Caco-2 (cell line): ENCODE measurements at regions not wholly inside any gene's neighbourhood (a gene's known extent, or its start where the extent isn't known, plus 50 kb on each side); places are given as distances from the start of the nearest gene placed in this dataset.
"Not testable (repeated sequence)": the region's sequence is repeated elsewhere in the genome, so short reads cannot be mapped to it uniquely, and the experiment has no call there.

Experiments
- BruUV-seq: library from RNA; stranded (reverse); fragments of 400-500 nt; replicated peaks from 2 replicates; lab custom pipeline; 2021; lab: Mats Ljungman, UMichigan
- CTCF ChIA-PET: fragments of 300-600 bp; sonication (Branson Sonifier 250); formaldehyde crosslinking; loops from one replicate; lab custom pipeline; 2022; ENCODE audit warnings: antibody characterized with exemption; lab: Charles Lee
- POLR2A ChIA-PET: fragments of 300-600 bp; sonication (Branson Sonifier 250); formaldehyde crosslinking; loops from one replicate; lab custom pipeline; 2022; ENCODE audit warnings: antibody characterized with exemption; lab: Charles Lee
- DNase-seq, 2 experiments: peaks; one replicate each; pipeline versions ENCODE4 v3.0.0 to v3.0.0-alpha.2; 2020 to 2022
- H3K27me3 ChIP-seq: replicated peaks from 2 replicates; pipeline ENCODE4 v1.6.0; 2011; ENCODE audit warnings: low read length; ENCODE audit not compliant: control insufficient read depth, insufficient read depth
- H3K36me3 ChIP-seq: 2 replicates; pipeline ENCODE4 v1.5.1; 2011; ENCODE audit warnings: low read length; ENCODE audit not compliant: control insufficient read depth, insufficient read depth
- H3K4me1 ChIP-seq: fragments of 250-450 bp; sonication (Bioruptor Pico); 2 replicates; pipeline ENCODE4 v1.5.1; 2020; ENCODE audit warnings: mild to moderate bottlenecking
- H3K4me3 ChIP-seq: 2 replicates; pipeline ENCODE4 v1.5.1; 2011; ENCODE audit warnings: low read depth, mild to moderate bottlenecking, control low read depth, low read length
- H3K9me3 ChIP-seq: fragments of 250-450 bp; sonication (Bioruptor Pico); 2 replicates; pipeline ENCODE4 v1.5.1; 2020; ENCODE audit warnings: mild to moderate bottlenecking, moderate library complexity
- H3K27ac Mint-ChIP-seq: one replicate; pipeline ENCODE4 v1.8.0; 2022; ENCODE audit warnings: mixed read lengths; ENCODE audit not compliant: unreplicated experiment
- H3K27me3 Mint-ChIP-seq: one replicate; pipeline ENCODE4 v1.8.0; 2022; ENCODE audit warnings: mixed read lengths; ENCODE audit not compliant: insufficient read depth, unreplicated experiment
- H3K36me3 Mint-ChIP-seq: one replicate; pipeline ENCODE4 v1.8.0; 2022; ENCODE audit warnings: mild to moderate bottlenecking, mixed read lengths; ENCODE audit not compliant: insufficient read depth, unreplicated experiment
- H3K4me1 Mint-ChIP-seq: one replicate; pipeline ENCODE4 v1.8.0; 2022; ENCODE audit warnings: low read depth, mixed read lengths; ENCODE audit not compliant: unreplicated experiment
- H3K4me3 Mint-ChIP-seq: one replicate; pipeline ENCODE4 v1.8.0; 2022; ENCODE audit warnings: mild to moderate bottlenecking, moderate library complexity, mixed read lengths; ENCODE audit not compliant: unreplicated experiment
- H3K9me3 Mint-ChIP-seq: one replicate; pipeline ENCODE4 v1.8.0; 2022; ENCODE audit warnings: mixed read lengths; ENCODE audit not compliant: unreplicated experiment
- intact Hi-C: fragments of 100-400 bp; cut with micrococcal nuclease; formaldehyde crosslinking; loops from one replicate; pipeline ENCODE4 v1.10.0; 2022; ENCODE audit not compliant: unreplicated experiment
- TF ChIP-seq, protein P1 (sequence below), 2 experiments: fragments of 200-600 bp in 1 of 2; IDR thresholded peaks; 1 replicate in 1 of 2; 2 replicates in 1 of 2; pipeline versions ENCODE4 v1.5.1 to v1.8.0; 2011 to 2022; ENCODE audit warnings: antibody characterized with exemption in 1 of 2, control low read depth in 1 of 2, inconsistent platforms in 1 of 2, low read depth in 1 of 2, low read length in 1 of 2, mild to moderate bottlenecking in 1 of 2, moderate library complexity in 1 of 2; ENCODE audit not compliant: insufficient read depth in 1 of 2, severe bottlenecking in 1 of 2, unreplicated experiment in 1 of 2

DNA sequence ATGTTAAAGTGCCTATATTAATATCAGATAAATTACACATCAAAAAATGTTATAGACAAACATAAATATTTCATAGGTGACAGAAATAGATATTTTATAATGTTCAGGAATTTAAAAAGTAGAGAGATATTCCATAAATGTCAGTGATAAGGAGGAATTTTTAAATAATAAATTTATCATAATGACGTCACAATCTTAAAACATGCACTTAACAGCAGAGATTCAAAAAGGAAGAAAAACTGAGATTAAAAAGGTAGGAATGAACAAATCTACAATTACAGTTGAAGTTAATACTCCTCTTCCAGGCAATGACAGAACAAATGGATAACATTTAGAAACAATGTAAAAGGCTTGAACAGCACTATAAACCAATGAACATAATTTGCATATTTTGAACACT lies 345.4 kb upstream of the NOX3 start:
- no peaks in the 10 kb centered on the region for H3K36me3 Mint-ChIP-seq

DNA sequence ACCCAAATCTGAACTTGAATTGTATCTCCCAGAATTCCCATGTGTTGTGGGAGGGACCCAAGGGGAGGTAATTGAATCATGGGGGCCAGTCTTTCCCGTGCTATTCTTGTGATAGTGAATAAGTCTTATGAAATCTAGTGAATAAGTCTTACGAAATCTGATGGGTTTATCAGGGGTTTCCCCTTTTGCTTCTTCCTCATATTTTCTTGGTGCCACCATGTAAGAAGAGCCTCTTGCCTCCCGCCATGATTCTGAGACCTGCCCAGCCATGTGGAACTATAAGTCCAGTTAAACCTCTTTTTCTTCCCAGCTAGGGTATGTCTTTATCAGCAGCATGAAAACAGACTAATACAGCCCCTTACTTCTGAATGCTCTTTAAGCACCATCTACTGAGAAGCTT lies 343.2 kb upstream of the NOX3 start:
- DNase-seq, H3K36me3 Mint-ChIP-seq, H3K36me3 ChIP-seq, intact Hi-C loops, H3K9me3 Mint-ChIP-seq, H3K4me3 ChIP-seq, H3K4me1 ChIP-seq, CTCF ChIA-PET, H3K27me3 ChIP-seq, H3K9me3 ChIP-seq, BruUV-seq, H3K4me3 Mint-ChIP-seq, H3K4me1 Mint-ChIP-seq, H3K27me3 Mint-ChIP-seq, POLR2A ChIA-PET: not testable (repeated sequence)
- peak overlapping the region; percentile 27 for H3K27ac Mint-ChIP-seq

More for the DNA sequence above, 345.4 kb upstream of the NOX3 start:
- BruUV-seq, result no TSS peak
- Histone ChIP-seq H3K4me1 (no peaks in the 10 kb centered on the region), H3K9me3 (no peaks in the 10 kb centered on the region), H3K27me3 (no peaks in the 10 kb centered on the region), H3K4me3 (no peak overlapping the region), H3K36me3 (no peaks in the 10 kb centered on the region)
- Mint-ChIP-seq H3K9me3 (no peaks in the 10 kb centered on the region), H3K27ac (no peak overlapping the region), H3K27me3 (no peaks in the 10 kb centered on the region), H3K4me1 (no peaks in the 10 kb centered on the region), H3K4me3 (no peak overlapping the region)
- TF ChIP-seq, protein P1, sequence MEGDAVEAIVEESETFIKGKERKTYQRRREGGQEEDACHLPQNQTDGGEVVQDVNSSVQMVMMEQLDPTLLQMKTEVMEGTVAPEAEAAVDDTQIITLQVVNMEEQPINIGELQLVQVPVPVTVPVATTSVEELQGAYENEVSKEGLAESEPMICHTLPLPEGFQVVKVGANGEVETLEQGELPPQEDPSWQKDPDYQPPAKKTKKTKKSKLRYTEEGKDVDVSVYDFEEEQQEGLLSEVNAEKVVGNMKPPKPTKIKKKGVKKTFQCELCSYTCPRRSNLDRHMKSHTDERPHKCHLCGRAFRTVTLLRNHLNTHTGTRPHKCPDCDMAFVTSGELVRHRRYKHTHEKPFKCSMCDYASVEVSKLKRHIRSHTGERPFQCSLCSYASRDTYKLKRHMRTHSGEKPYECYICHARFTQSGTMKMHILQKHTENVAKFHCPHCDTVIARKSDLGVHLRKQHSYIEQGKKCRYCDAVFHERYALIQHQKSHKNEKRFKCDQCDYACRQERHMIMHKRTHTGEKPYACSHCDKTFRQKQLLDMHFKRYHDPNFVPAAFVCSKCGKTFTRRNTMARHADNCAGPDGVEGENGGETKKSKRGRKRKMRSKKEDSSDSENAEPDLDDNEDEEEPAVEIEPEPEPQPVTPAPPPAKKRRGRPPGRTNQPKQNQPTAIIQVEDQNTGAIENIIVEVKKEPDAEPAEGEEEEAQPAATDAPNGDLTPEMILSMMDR (IDR thresholded peaks at IDR 0.05; ENCODE audit: insufficient read depth in 1 of 2, low read depth in 1 of 2, low read length in 1 of 2, severe bottlenecking in 1 of 2, unreplicated experiment in 1 of 2), result no peak
- ChIA-PET CTCF (no interaction called here), POLR2A (no interaction called here)
- intact Hi-C loops, result no loop called here
- no peak for DNase-seq

DNA sequence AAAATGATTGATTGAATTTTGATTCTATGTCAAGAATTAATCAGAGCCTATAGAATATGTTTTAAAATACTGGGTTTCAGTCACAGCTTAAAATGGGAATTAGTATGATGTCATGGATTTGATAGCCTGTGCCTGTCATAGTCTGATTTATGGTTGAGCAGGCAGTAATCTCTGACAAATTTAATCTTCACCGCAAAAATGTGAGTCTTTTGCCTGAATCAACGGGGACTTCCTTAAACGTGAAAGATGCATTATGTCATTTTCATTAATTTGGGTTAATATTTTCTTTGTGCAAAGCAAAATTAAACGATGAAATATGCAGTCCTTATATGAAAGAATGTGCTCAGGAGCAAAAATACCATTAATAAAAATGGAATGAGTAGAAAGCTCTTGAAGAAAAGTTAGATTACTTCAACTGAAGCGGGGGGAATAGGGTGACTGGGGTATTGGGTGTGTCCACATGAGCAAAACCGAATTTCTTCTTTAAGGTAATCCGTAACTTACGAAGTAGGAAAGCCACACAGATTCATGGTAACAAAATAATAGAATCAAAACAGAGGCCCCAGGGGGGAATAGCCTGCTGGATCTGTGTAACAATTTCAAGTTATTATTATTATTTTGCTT lies 339.6 kb upstream of the NOX3 start:
- no TSS peak for BruUV-seq
- Histone ChIP-seq H3K4me1 (no peaks in the 10 kb centered on the region), H3K27me3 (no peaks in the 10 kb centered on the region), H3K36me3 (no peaks in the 10 kb centered on the region), H3K4me3 (no peak overlapping the region), H3K9me3 (no peaks in the 10 kb centered on the region)
- Mint-ChIP-seq H3K4me1 (no peaks in the 10 kb centered on the region), H3K4me3 (no peak overlapping the region), H3K9me3 (no peaks in the 10 kb centered on the region), H3K27me3 (no peaks in the 10 kb centered on the region), H3K27ac (no peak overlapping the region), H3K36me3 (no peaks in the 10 kb centered on the region)
- DNase-seq, result no peak
- intact Hi-C loops, result no loop called here
- ChIA-PET CTCF (no interaction called here), POLR2A (no interaction called here)
- TF ChIP-seq, protein P1 (IDR thresholded peaks at IDR 0.05; ENCODE audit: insufficient read depth in 1 of 2, low read depth in 1 of 2, low read length in 1 of 2, severe bottlenecking in 1 of 2, unreplicated experiment in 1 of 2), result no peak
